CD8-positive, alpha-beta memory T cell (primary cell): ENCODE measurements at regions not wholly inside any gene's neighbourhood (a gene's known extent, or its start where the extent isn't known, plus 50 kb on each side); places are given as distances from the start of the nearest gene placed in this dataset.
A peak's percentile ranks its signal among the peaks of the same experiment; 100 is the strongest.
"Not testable (repeated sequence)": the region's sequence is repeated elsewhere in the genome, so short reads cannot be mapped to it uniquely, and the experiment has no call there.

ENCODE experiments used
- CTCF ChIA-PET: fragments of 350-600 bp; sonication (Branson Sonifier 250); formaldehyde crosslinking; loops from one replicate; lab custom pipeline; 2021; ENCODE audit warnings: antibody characterized with exemption; lab: Charles Lee
- POLR2A ChIA-PET: fragments of 350-600 bp; sonication (Branson Sonifier 250); formaldehyde crosslinking; loops from one replicate; lab custom pipeline; 2021; ENCODE audit warnings: antibody characterized with exemption; lab: Charles Lee
- DNase-seq, 5 donors: peaks; one replicate each; pipeline versions ENCODE4 v3.0.0 to v3.0.0-alpha.2; 2020 to 2022; ENCODE audit warnings: mixed read lengths in 1 of 5
- H3K27ac ChIP-seq: one replicate; pipeline ENCODE4 v1.7.0; 2013; ENCODE audit warnings: low read depth, mild to moderate bottlenecking, low read length, moderate library complexity
- H3K27me3 ChIP-seq: 2 replicates; pipeline ENCODE4 v1.7.0; 2013; ENCODE audit warnings: low read length, mild to moderate bottlenecking; ENCODE audit not compliant: insufficient read depth, poor library complexity, severe bottlenecking
- H3K36me3 ChIP-seq: 2 replicates; pipeline ENCODE4 v1.7.0; 2013; ENCODE audit warnings: mild to moderate bottlenecking, low read length, moderate library complexity; ENCODE audit not compliant: insufficient read depth
- H3K4me1 ChIP-seq: 2 replicates; pipeline ENCODE4 v1.7.0; 2013; ENCODE audit warnings: mild to moderate bottlenecking, low read length, moderate library complexity; ENCODE audit not compliant: insufficient read depth
- H3K4me3 ChIP-seq: 2 replicates; pipeline ENCODE4 v1.7.0; 2013; ENCODE audit warnings: mild to moderate bottlenecking, low read length
- H3K9me3 ChIP-seq: 2 replicates; pipeline ENCODE4 v1.7.0; 2013; ENCODE audit warnings: mild to moderate bottlenecking, low read length
- H3K27ac Mint-ChIP-seq, 8 donors: one replicate each; pipeline ENCODE4 v1.8.0; 2020 to 2021; ENCODE audit warnings: mixed read lengths in 8 of 8, mild to moderate bottlenecking in 6 of 8, inconsistent platforms in 3 of 8, moderate library complexity in 3 of 8
- H3K27me3 Mint-ChIP-seq, 2 donors: one replicate each; pipeline ENCODE4 v1.8.0; 2020 to 2021; ENCODE audit warnings: mixed read lengths in 2 of 2, mild to moderate bottlenecking in 1 of 2, moderate library complexity in 1 of 2
- H3K36me3 Mint-ChIP-seq, 3 donors: one replicate each; pipeline ENCODE4 v1.8.0; 2020 to 2021; ENCODE audit warnings: mixed read lengths in 3 of 3, inconsistent platforms in 1 of 3, mild to moderate bottlenecking in 1 of 3
- H3K4me1 Mint-ChIP-seq, 3 donors: one replicate each; pipeline ENCODE4 v1.8.0; 2020 to 2021; ENCODE audit warnings: mixed read lengths in 3 of 3, inconsistent platforms in 1 of 3, mild to moderate bottlenecking in 1 of 3
- H3K4me3 Mint-ChIP-seq, 7 donors: one replicate each; pipeline ENCODE4 v1.8.0; 2020 to 2021; ENCODE audit warnings: mixed read lengths in 7 of 7, mild to moderate bottlenecking in 6 of 7, moderate library complexity in 4 of 7, inconsistent platforms in 2 of 7
- H3K9me3 Mint-ChIP-seq, 5 donors: one replicate each; pipeline ENCODE4 v1.8.0; 2020 to 2022; ENCODE audit warnings: mixed read lengths in 5 of 5, mild to moderate bottlenecking in 3 of 5, moderate library complexity in 2 of 5, inconsistent platforms in 1 of 5

- H3K27me3 Mint-ChIP-seq, H3K4me3 ChIP-seq, H3K27me3 ChIP-seq, DNase-seq, H3K9me3 ChIP-seq, H3K27ac ChIP-seq, H3K9me3 Mint-ChIP-seq, H3K36me3 ChIP-seq, H3K36me3 Mint-ChIP-seq, CTCF ChIA-PET: not testable (repeated sequence)
- Mint-ChIP-seq H3K4me3 (peak overlapping the region in 4 of 7 donors; percentile 3 to 47 (median 25)), H3K4me1 (peaks cover 35% of the 10 kb centered on the region in 3 donors), H3K27ac (peak overlapping the region in 4 of 8 donors; percentile 46 to 66 (median 50))
- POLR2A ChIA-PET, result interaction anchor here (0.6 kb wide), 1 partner anchor 46 kb away, joined by 4 read pairs; no protein-coding TSS in a partner anchor
- H3K4me1 ChIP-seq, result peaks cover 24% of the 10 kb centered on the region
Measured at GRCh38 chr12:31791265-31791664, 62.4 kb upstream of the AMN1 start.

DNA sequence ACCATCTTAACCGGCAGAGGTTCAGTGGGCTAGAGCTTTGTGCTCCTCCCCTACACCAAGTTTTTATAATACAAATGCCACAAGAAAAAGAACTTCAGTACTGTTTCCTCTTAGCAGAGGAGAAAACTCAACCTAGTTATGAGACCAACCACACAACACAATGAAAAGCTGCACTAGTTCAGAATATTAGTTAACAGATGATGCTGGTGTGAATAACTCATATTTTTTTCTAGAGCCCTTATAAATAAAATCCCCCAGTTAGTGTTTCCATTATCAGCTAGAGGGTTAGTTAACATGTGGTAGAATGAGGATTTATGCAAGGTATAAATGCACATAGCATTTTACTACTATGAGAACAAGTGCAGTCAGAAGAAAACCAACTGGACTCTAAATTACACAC lies 61.9 kb upstream of the AMN1 start:
- peak overlapping the region in 4 of 7 donors; percentile 3 to 52 (median 21) for H3K4me3 Mint-ChIP-seq
- no peak for DNase-seq
- Histone ChIP-seq H3K4me3 (no peak overlapping the region), H3K27ac (no peak overlapping the region), H3K9me3 (no peaks in the 10 kb centered on the region), H3K27me3 (no peaks in the 10 kb centered on the region), H3K36me3 (no peaks in the 10 kb centered on the region), H3K4me1 (peaks cover 20% of the 10 kb centered on the region)
- H3K27me3 Mint-ChIP-seq, result no peaks in the 10 kb centered on the region
- peaks cover 31 to 32% (median 31%) of the 10 kb centered on the region in 3 donors for H3K4me1 Mint-ChIP-seq
- peak overlapping the region in 6 of 8 donors; percentile 10 to 73 (median 51) for H3K27ac Mint-ChIP-seq
- H3K36me3 Mint-ChIP-seq, result no peaks in the 10 kb centered on the region
- CTCF ChIA-PET, result interaction anchor here (0.9 to 1.6 kb wide), 4 partner anchors 17 to 132 kb away, joined by 3 to 5 read pairs (median 3); partner anchors contain the start of genes AMN1 and ETFBKMT
- H3K9me3 Mint-ChIP-seq, result no peaks in the 10 kb centered on the region
- POLR2A ChIA-PET, result interaction anchor here (0.5 kb wide), 1 partner anchor 54 kb away, joined by 5 read pairs; no protein-coding TSS in a partner anchor

GRCh38 chr12:31785318-31785717 lies 56.5 kb upstream of the AMN1 start:
- Histone ChIP-seq H3K4me3 (no peak overlapping the region), H3K27me3 (no peaks in the 10 kb centered on the region), H3K27ac (no peak overlapping the region), H3K36me3 (no peaks in the 10 kb centered on the region), H3K9me3 (no peaks in the 10 kb centered on the region), H3K4me1 (peaks cover 9% of the 10 kb centered on the region)
- POLR2A ChIA-PET, result no interaction called here
- peaks cover 9 to 13% (median 12%) of the 10 kb centered on the region in 3 donors for H3K4me1 Mint-ChIP-seq
- peaks cover 0 to 7% (median 3%) of the 10 kb centered on the region in 5 donors for H3K9me3 Mint-ChIP-seq
- no peak for DNase-seq
- H3K27me3 Mint-ChIP-seq, result no peaks in the 10 kb centered on the region
- H3K27ac Mint-ChIP-seq, result no peak overlapping the region
- H3K4me3 Mint-ChIP-seq, result no peak overlapping the region
- peaks cover 0 to 14% (median 0%) of the 10 kb centered on the region in 3 donors for H3K36me3 Mint-ChIP-seq
- CTCF ChIA-PET, result interaction anchor here (1.1 kb wide), 1 partner anchor 9 kb away, joined by 3 read pairs; no protein-coding TSS in a partner anchor

- no peaks in the 10 kb centered on the region for H3K4me1 ChIP-seq
- H3K36me3 ChIP-seq, result no peaks in the 10 kb centered on the region
- peaks cover 2 to 6% (median 4%) of the 10 kb centered on the region in 3 donors for H3K4me1 Mint-ChIP-seq
- H3K27me3 Mint-ChIP-seq, result no peaks in the 10 kb centered on the region
- peaks cover 0 to 7% (median 3%) of the 10 kb centered on the region in 5 donors for H3K9me3 Mint-ChIP-seq
- DNase-seq, result no peak
- no peak overlapping the region for H3K4me3 ChIP-seq
- peak overlapping the region in 1 of 8 donors; percentile 21 for H3K27ac Mint-ChIP-seq
- no peak overlapping the region for H3K27ac ChIP-seq
- H3K27me3 ChIP-seq, result no peaks in the 10 kb centered on the region
- no peak overlapping the region for H3K4me3 Mint-ChIP-seq
- H3K36me3 Mint-ChIP-seq, result peaks cover 0 to 14% (median 0%) of the 10 kb centered on the region in 3 donors
- POLR2A ChIA-PET, result no interaction called here
- CTCF ChIA-PET, result no interaction called here
- H3K9me3 ChIP-seq, result no peaks in the 10 kb centered on the region
Measured at GRCh38 chr12:31783996-31784645, 55.3 kb upstream of the AMN1 start.

GRCh38 chr12:31783556-31783955 lies 54.7 kb upstream of the AMN1 start:
- H3K27me3 ChIP-seq, result no peaks in the 10 kb centered on the region
- ChIA-PET POLR2A (no interaction called here), CTCF (no interaction called here)
- H3K4me1 ChIP-seq, result no peaks in the 10 kb centered on the region
- no peak overlapping the region for H3K27ac ChIP-seq
- Mint-ChIP-seq H3K4me1 (peaks cover 4 to 7% (median 6%) of the 10 kb centered on the region in 3 donors), H3K27ac (no peak overlapping the region), H3K4me3 (no peak overlapping the region), H3K36me3 (peaks cover 0 to 14% (median 0%) of the 10 kb centered on the region in 3 donors), H3K9me3 (peaks cover 0 to 7% (median 3%) of the 10 kb centered on the region in 5 donors), H3K27me3 (no peaks in the 10 kb centered on the region)
- no peaks in the 10 kb centered on the region for H3K9me3 ChIP-seq
- no peak for DNase-seq
- H3K36me3 ChIP-seq, result no peaks in the 10 kb centered on the region
- no peak overlapping the region for H3K4me3 ChIP-seq

GRCh38 chr12:31781894-31782540 lies 53.2 kb upstream of the AMN1 start:
- Histone ChIP-seq H3K27me3 (no peaks in the 10 kb centered on the region), H3K27ac (no peak overlapping the region), H3K36me3 (no peaks in the 10 kb centered on the region), H3K4me3 (no peak overlapping the region), H3K4me1 (no peaks in the 10 kb centered on the region), H3K9me3 (no peaks in the 10 kb centered on the region)
- Mint-ChIP-seq H3K27me3 (no peaks in the 10 kb centered on the region), H3K36me3 (peaks cover 0 to 14% (median 0%) of the 10 kb centered on the region in 3 donors), H3K4me1 (peaks cover 4 to 8% (median 6%) of the 10 kb centered on the region in 3 donors), H3K27ac (no peak overlapping the region), H3K9me3 (peaks cover 0 to 7% (median 3%) of the 10 kb centered on the region in 5 donors), H3K4me3 (no peak overlapping the region)
- POLR2A ChIA-PET, result no interaction called here
- no peak for DNase-seq
- CTCF ChIA-PET, result no interaction called here

GRCh38 chr12:31780096-31780495 lies 51.3 kb upstream of the AMN1 start:
- no peak for DNase-seq
- H3K4me1 Mint-ChIP-seq, result peaks cover 3 to 8% (median 4%) of the 10 kb centered on the region in 3 donors
- H3K4me1 ChIP-seq, result no peaks in the 10 kb centered on the region
- H3K36me3 Mint-ChIP-seq, result peaks cover 0 to 11% (median 0%) of the 10 kb centered on the region in 3 donors
- H3K27me3 ChIP-seq, result no peaks in the 10 kb centered on the region
- peaks cover 0 to 7% (median 3%) of the 10 kb centered on the region in 5 donors for H3K9me3 Mint-ChIP-seq
- H3K9me3 ChIP-seq, result no peaks in the 10 kb centered on the region
- no peak overlapping the region for H3K4me3 Mint-ChIP-seq
- no peaks in the 10 kb centered on the region for H3K36me3 ChIP-seq
- H3K4me3 ChIP-seq, result no peak overlapping the region
- H3K27ac Mint-ChIP-seq, result no peak overlapping the region
- H3K27ac ChIP-seq, result no peak overlapping the region
- ChIA-PET POLR2A (no interaction called here), CTCF (no interaction called here)
- H3K27me3 Mint-ChIP-seq, result no peaks in the 10 kb centered on the region

- Histone ChIP-seq H3K4me3 (no peak overlapping the region), H3K36me3 (no peaks in the 10 kb centered on the region), H3K4me1 (peaks cover 4% of the 10 kb centered on the region), H3K27ac (no peak overlapping the region), H3K9me3 (no peaks in the 10 kb centered on the region), H3K27me3 (no peaks in the 10 kb centered on the region)
- peaks cover 0 to 1% (median under 1%) of the 10 kb centered on the region in 5 donors for H3K9me3 Mint-ChIP-seq
- peaks cover 0 to 2% (median 0%) of the 10 kb centered on the region in 3 donors for H3K36me3 Mint-ChIP-seq
- no peak overlapping the region for H3K4me3 Mint-ChIP-seq
- POLR2A ChIA-PET, result no interaction called here
- CTCF ChIA-PET, result no interaction called here
- peaks cover 8 to 12% (median 9%) of the 10 kb centered on the region in 3 donors for H3K4me1 Mint-ChIP-seq
- no peak for DNase-seq
- H3K27ac Mint-ChIP-seq, result peak overlapping the region in 3 of 8 donors; percentile 1 to 15 (median 5)
- H3K27me3 Mint-ChIP-seq, result no peaks in the 10 kb centered on the region
Measured at GRCh38 chr12:31778687-31779086, 49.9 kb upstream of the AMN1 start.
